GM13977 (cell line): ENCODE measurements at regions not wholly inside any gene's neighbourhood (a gene's known extent, or its start where the extent isn't known, plus 50 kb on each side); places are given as distances from the start of the nearest gene placed in this dataset.
"Not testable (repeated sequence)": the region's sequence is repeated elsewhere in the genome, so short reads cannot be mapped to it uniquely, and the experiment has no call there.

ENCODE experiments used
- DNase-seq: peaks from one replicate; pipeline ENCODE4 v3.0.0; 2012; ENCODE audit warnings: low spot score
- CTCF ChIP-seq: IDR thresholded peaks from 2 replicates; pipeline ENCODE4 v1.5.1; 2012; ENCODE audit warnings: mild to moderate bottlenecking, control low read depth; ENCODE audit not compliant: insufficient read depth; ENCODE audit errors: extremely low read depth, missing control alignments
- in situ Hi-C: fragments of 300-500 bp; cut with MboI; formaldehyde crosslinking; loops from one replicate; pipeline ENCODE4 v1.12.0; 2022; ENCODE audit warnings: low sequenced_read_pairs, low pct_unique_long_range_greater_than_20kb, mixed read lengths, inconsistent platforms; ENCODE audit not compliant: unreplicated experiment

GRCh38 chr2:58764338-58765104 lies 523.4 kb upstream of the FANCL start:
- in situ Hi-C loops: no loop called here
- DNase-seq: peak; percentile 9
- no peak for TF ChIP-seq CTCF

- DNase-seq: no peak
- in situ Hi-C loops: no loop called here
- peak; percentile 68 for TF ChIP-seq CTCF
Measured at GRCh38 chr2:58762176-58762781, 521.2 kb upstream of the FANCL start.

DNA sequence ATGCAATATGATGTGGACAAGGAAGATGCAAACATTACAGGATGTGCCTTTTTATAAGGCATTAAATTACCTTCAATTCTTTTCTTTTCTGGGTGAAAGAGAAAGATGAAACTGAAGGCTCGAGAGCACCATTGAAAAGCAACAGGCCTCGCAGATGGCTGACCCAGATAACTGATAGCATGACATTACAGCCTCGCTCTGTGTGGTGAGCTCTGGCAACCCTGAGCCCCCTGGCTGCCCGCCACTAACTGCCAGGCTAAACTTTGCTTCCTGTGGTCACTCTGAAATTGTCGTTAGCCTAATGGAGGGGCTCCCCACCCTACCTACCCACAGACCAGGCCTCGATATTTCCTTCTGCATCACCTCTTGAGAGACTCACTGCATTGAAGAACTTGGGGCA lies 516.8 kb upstream of the FANCL start:
- in situ Hi-C loops: no loop called here
- TF ChIP-seq CTCF: no peak
- DNase-seq: no peak

DNA sequence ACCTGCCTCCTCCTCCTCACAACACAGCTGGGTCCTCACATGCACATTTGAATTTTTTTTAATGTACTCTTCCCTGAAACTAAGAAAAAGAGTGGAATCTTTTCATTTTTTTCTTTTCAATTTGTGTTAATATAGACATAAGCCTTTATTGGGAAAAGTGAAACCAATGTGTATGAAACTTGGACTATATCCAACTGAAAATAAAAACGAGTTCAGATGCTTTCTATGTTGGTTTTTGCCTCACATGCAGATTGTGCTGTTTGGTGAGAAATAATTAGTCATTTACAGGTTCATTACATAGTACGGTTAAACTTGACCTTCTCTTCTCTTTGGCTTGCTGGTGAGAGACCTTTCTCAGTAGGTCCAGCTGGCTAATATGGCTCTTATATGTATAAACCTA lies 515.2 kb upstream of the FANCL start:
- TF ChIP-seq CTCF: no peak
- in situ Hi-C loops: no loop called here
- DNase-seq: no peak

GRCh38 chr2:58752507-58752906 lies 511.4 kb upstream of the FANCL start:
- in situ Hi-C loops: not testable (repeated sequence)

GRCh38 chr2:58751676-58752075 lies 510.6 kb upstream of the FANCL start:
- in situ Hi-C loops, DNase-seq: not testable (repeated sequence)

More at GRCh38 chr2:58752507-58752906, 511.4 kb upstream of the FANCL start:
- not testable (repeated sequence) for DNase-seq

DNA sequence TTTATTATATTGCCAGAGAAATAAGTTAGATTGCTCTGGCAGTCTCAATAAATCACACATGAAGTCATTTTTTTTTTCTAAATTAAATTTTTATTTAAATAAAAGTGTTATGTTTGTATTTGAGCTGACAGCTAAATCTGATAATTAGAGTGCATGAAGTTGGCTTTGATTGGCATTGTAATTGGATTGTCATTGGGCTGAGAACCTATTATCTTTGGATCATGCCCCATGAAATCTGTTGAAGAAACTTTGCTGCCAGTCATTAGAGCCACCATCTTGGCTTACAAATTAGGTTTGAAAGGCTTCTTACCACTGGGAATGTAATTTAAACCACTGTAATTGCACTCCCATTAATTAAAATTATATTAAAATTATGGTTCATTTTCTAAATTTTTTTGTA lies 507.9 kb upstream of the FANCL start:
- no peak for TF ChIP-seq CTCF
- in situ Hi-C loops: no loop called here
- DNase-seq: no peak

- in situ Hi-C loops, DNase-seq: not testable (repeated sequence)
Measured at GRCh38 chr2:58745334-58745733, 504.2 kb upstream of the FANCL start.
